T47D (cell line): ENCODE measurements at regions not wholly inside any gene's neighbourhood (a gene's known extent, or its start where the extent isn't known, plus 50 kb on each side); places are given as distances from the start of the nearest gene placed in this dataset.

Source experiments
- DNase-seq, 2 experiments: peaks; one replicate each; pipeline versions ENCODE4 v3.0.0 to v3.0.0-alpha.2; 2011 to 2012; ENCODE audit warnings: low read depth in 1 of 2, low spot score in 1 of 2
- JUND ChIP-seq: IDR thresholded peaks from 2 replicates; pipeline ENCODE4 v1.6.1; 2012; ENCODE audit warnings: low read depth
- in situ Hi-C: cut with HindIII; loops from 2 replicates; pipeline ENCODE4 v1.10.0; 2016; ENCODE audit warnings: low sequenced_read_pairs, low pct_unique_long_range_greater_than_20kb

- no peak for TF ChIP-seq JUND
- no peak for DNase-seq
- in situ Hi-C loops: no loop called here
Measured at GRCh38 chr5:165266939-165267338, 1761.5 kb downstream of the MAT2B start.

GRCh38 chr5:165272436-165272835, 1767.0 kb downstream of the MAT2B start:
- TF ChIP-seq JUND: no peak

GRCh38 chr5:165277661-165278060, 1772.2 kb downstream of the MAT2B start:
- in situ Hi-C loops: no loop called here
- TF ChIP-seq JUND: no peak
- DNase-seq: no peak

More at GRCh38 chr5:165272436-165272835, 1767.0 kb downstream of the MAT2B start:
- no peak for DNase-seq
- in situ Hi-C loops: no loop called here

- no peak for TF ChIP-seq JUND
- in situ Hi-C loops: no loop called here
- no peak for DNase-seq
Measured at GRCh38 chr5:165282491-165282890, 1777.1 kb downstream of the MAT2B start.

- no peak for TF ChIP-seq JUND
- in situ Hi-C loops: no loop called here
- no peak for DNase-seq
Measured at GRCh38 chr5:165286692-165287091, 1781.3 kb downstream of the MAT2B start.

- in situ Hi-C loops: no loop called here
- TF ChIP-seq JUND: no peak
- DNase-seq: no peak
Measured at GRCh38 chr5:165290535-165290934, 1785.1 kb downstream of the MAT2B start.

- TF ChIP-seq JUND: no peak
- DNase-seq: peak in 1 of 2 experiments; percentile 51
- in situ Hi-C loops: no loop called here
Measured at GRCh38 chr5:165296401-165297130, 1791.1 kb downstream of the MAT2B start.

GRCh38 chr5:165304193-165304827, 1798.9 kb downstream of the MAT2B start:
- no peak for DNase-seq
- TF ChIP-seq JUND: no peak
- in situ Hi-C loops: no loop called here

GRCh38 chr5:165305596-165305995, 1800.2 kb downstream of the MAT2B start:
- in situ Hi-C loops: no loop called here
- DNase-seq: no peak
- no peak for TF ChIP-seq JUND

- TF ChIP-seq JUND: no peak
- no peak for DNase-seq
- in situ Hi-C loops: no loop called here
Measured at GRCh38 chr5:165309446-165309845, 1804.0 kb downstream of the MAT2B start.

GRCh38 chr5:165310031-165310430, 1804.6 kb downstream of the MAT2B start:
- no peak for DNase-seq
- TF ChIP-seq JUND: no peak
- in situ Hi-C loops: no loop called here

- in situ Hi-C loops: no loop called here
- TF ChIP-seq JUND: no peak
- DNase-seq: peak in 1 of 2 experiments; percentile 19
Measured at GRCh38 chr5:165321912-165322311, 1816.5 kb downstream of the MAT2B start.

- in situ Hi-C loops: no loop called here
Measured at GRCh38 chr5:165325221-165325620, 1819.8 kb downstream of the MAT2B start.

More at GRCh38 chr5:165325221-165325620, 1819.8 kb downstream of the MAT2B start:
- TF ChIP-seq JUND: no peak
- no peak for DNase-seq
